GM23338 (cell line): ENCODE measurements at regions not wholly inside any gene's neighbourhood (a gene's known extent, or its start where the extent isn't known, plus 50 kb on each side); places are given as distances from the start of the nearest gene placed in this dataset.

Experiments
- ATAC-seq: fragments of 200-7000 bp; cut with Tn5 transposase; 3 replicates; pipeline ENCODE4 v1.9.1; 2020
- DNase-seq: peaks from one replicate; pipeline ENCODE4 v3.0.0-alpha.2; 2015; ENCODE audit warnings: low spot score
- H2AFZ ChIP-seq: fragments of 200-600 bp; sonication (generic); 2 replicates; pipeline ENCODE4 v1.8.0; 2016; ENCODE audit warnings: antibody characterized with exemption, mild to moderate bottlenecking, moderate library complexity
- H3F3A ChIP-seq: fragments of 200-600 bp; sonication (generic); replicated peaks from 2 replicates; pipeline ENCODE4 v1.8.0; 2017; ENCODE audit warnings: antibody characterized with exemption, mixed run types, low read depth
- H3K27ac ChIP-seq: fragments of 200-600 bp; sonication (generic); 2 replicates; pipeline ENCODE4 v1.6.1; 2016; ENCODE audit warnings: low read depth
- H3K27me3 ChIP-seq: fragments of 200-600 bp; sonication (generic); 2 replicates; pipeline ENCODE4 v1.8.0; 2016; ENCODE audit warnings: mild to moderate bottlenecking, mixed run types, moderate library complexity; ENCODE audit not compliant: insufficient read depth
- H3K36me3 ChIP-seq: fragments of 200-600 bp; sonication (generic); 2 replicates; pipeline ENCODE4 v1.8.0; 2016; ENCODE audit warnings: mild to moderate bottlenecking; ENCODE audit not compliant: insufficient read depth
- H3K4me1 ChIP-seq: fragments of 200-600 bp; sonication (generic); 2 replicates; pipeline ENCODE4 v1.8.0; 2016; ENCODE audit warnings: mild to moderate bottlenecking, moderate library complexity; ENCODE audit not compliant: insufficient read depth
- H3K4me2 ChIP-seq: fragments of 200-600 bp; sonication (generic); 2 replicates; pipeline ENCODE4 v1.7.1; 2017; ENCODE audit warnings: mixed run types
- H3K4me3 ChIP-seq: fragments of 200-600 bp; sonication (generic); 2 replicates; pipeline ENCODE4 v1.6.1; 2016; ENCODE audit warnings: mixed run types
- H3K79me2 ChIP-seq: fragments of 200-600 bp; sonication (generic); replicated peaks from 2 replicates; pipeline ENCODE4 v1.8.0; 2017; ENCODE audit warnings: mild to moderate bottlenecking; ENCODE audit not compliant: insufficient read depth
- H3K9me2 ChIP-seq: fragments of 200-600 bp; sonication (generic); 2 replicates; pipeline ENCODE4 v1.8.0; 2017; ENCODE audit not compliant: insufficient read depth
- H4K20me1 ChIP-seq: fragments of 200-600 bp; sonication (generic); replicated peaks from 2 replicates; pipeline ENCODE4 v1.8.0; 2017; ENCODE audit warnings: mild to moderate bottlenecking; ENCODE audit not compliant: insufficient read depth
- H3K27ac Mint-ChIP-seq: 2 replicates; pipeline ENCODE4 v1.8.0; 2020; ENCODE audit warnings: inconsistent platforms, mild to moderate bottlenecking, moderate library complexity, mixed read lengths
- H3K27me3 Mint-ChIP-seq: 3 replicates; pipeline ENCODE4 v1.8.0; 2022; ENCODE audit warnings: low read depth, mild to moderate bottlenecking, moderate library complexity, mixed read lengths, inconsistent platforms; ENCODE audit not compliant: insufficient read depth, poor library complexity
- H3K36me3 Mint-ChIP-seq: 3 replicates; pipeline ENCODE4 v1.8.0; 2021; ENCODE audit warnings: low read depth, mild to moderate bottlenecking, inconsistent platforms, moderate library complexity, mixed read lengths
- H3K4me1 Mint-ChIP-seq: 3 replicates; pipeline ENCODE4 v1.8.0; 2020; ENCODE audit warnings: mild to moderate bottlenecking, inconsistent platforms, mixed read lengths
- H3K4me3 Mint-ChIP-seq: 3 replicates; pipeline ENCODE4 v1.8.0; 2021; ENCODE audit warnings: moderate library complexity, mild to moderate bottlenecking, inconsistent platforms, mixed read lengths
- H3K9me3 Mint-ChIP-seq: 3 replicates; pipeline ENCODE4 v1.8.0; 2020; ENCODE audit warnings: moderate library complexity, mild to moderate bottlenecking, inconsistent platforms, mixed read lengths
- JUNB ChIP-seq: IDR thresholded peaks from one replicate; pipeline ENCODE4 v1.6.1; 2016; ENCODE audit warnings: antibody characterized with exemption; ENCODE audit not compliant: unreplicated experiment
- STAT1 ChIP-seq: IDR thresholded peaks from one replicate; pipeline ENCODE4 v1.6.1; 2016; ENCODE audit warnings: antibody characterized with exemption; ENCODE audit not compliant: unreplicated experiment
- ZNF331 ChIP-seq: fragments of 250-450 bp; sonication (Bioruptor Pico); IDR thresholded peaks from 2 replicates; pipeline ENCODE4 v1.5.0; 2020; ENCODE audit warnings: low read depth, mild to moderate bottlenecking, moderate library complexity
- TF ChIP-seq, protein P1 (sequence below): IDR thresholded peaks from one replicate; pipeline ENCODE4 v1.6.1; 2018; ENCODE audit warnings: antibody characterized with exemption; ENCODE audit not compliant: unreplicated experiment
- TF ChIP-seq, protein P2 (sequence below): fragments of 250-450 bp; sonication (Bioruptor Pico); IDR thresholded peaks from 2 replicates; pipeline ENCODE4 v1.5.0; 2020; ENCODE audit warnings: mild to moderate bottlenecking, moderate library complexity

DNA sequence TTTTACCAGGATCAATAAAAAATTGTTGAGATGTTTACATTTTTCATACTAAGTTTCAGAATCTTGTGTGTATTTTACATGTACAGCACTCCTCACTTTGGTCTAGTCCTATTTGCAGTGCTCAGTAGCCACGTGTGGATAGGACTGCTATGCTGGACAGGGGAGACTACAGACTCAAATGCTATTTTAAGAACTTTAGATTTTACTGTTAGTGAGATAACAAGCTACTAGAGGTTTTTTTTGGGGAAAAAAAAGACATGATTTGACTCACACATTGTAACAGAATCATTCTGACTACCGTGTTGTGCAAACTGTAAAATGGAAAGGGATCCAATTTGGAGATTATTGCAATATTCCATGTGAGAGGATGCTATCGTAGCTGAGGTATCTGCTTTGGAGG, 418.9 kb upstream of the PRMT6 start:
- no peaks in the 10 kb centered on the region for H3K27me3 Mint-ChIP-seq
- Histone ChIP-seq H3K4me2 (no peak overlapping the region), H3K27ac (no peak overlapping the region), H3K4me1 (no peaks in the 10 kb centered on the region), H2AFZ (no peak overlapping the region), H4K20me1 (no peaks in the 10 kb centered on the region), H3K9me2 (no peaks in the 10 kb centered on the region), H3K27me3 (no peaks in the 10 kb centered on the region), H3K79me2 (no peaks in the 10 kb centered on the region), H3K4me3 (no peak overlapping the region), H3F3A (no peaks in the 10 kb centered on the region), H3K36me3 (no peaks in the 10 kb centered on the region)
- no peak overlapping the region for H3K27ac Mint-ChIP-seq
- DNase-seq = no peak
- no peaks in the 10 kb centered on the region for H3K9me3 Mint-ChIP-seq
- ATAC-seq = no peak
- no peaks in the 10 kb centered on the region for H3K4me1 Mint-ChIP-seq
- TF ChIP-seq STAT1 = no peak
- no peak for TF ChIP-seq JUNB
- no peak for TF ChIP-seq ZNF331
- TF ChIP-seq, protein P1, sequence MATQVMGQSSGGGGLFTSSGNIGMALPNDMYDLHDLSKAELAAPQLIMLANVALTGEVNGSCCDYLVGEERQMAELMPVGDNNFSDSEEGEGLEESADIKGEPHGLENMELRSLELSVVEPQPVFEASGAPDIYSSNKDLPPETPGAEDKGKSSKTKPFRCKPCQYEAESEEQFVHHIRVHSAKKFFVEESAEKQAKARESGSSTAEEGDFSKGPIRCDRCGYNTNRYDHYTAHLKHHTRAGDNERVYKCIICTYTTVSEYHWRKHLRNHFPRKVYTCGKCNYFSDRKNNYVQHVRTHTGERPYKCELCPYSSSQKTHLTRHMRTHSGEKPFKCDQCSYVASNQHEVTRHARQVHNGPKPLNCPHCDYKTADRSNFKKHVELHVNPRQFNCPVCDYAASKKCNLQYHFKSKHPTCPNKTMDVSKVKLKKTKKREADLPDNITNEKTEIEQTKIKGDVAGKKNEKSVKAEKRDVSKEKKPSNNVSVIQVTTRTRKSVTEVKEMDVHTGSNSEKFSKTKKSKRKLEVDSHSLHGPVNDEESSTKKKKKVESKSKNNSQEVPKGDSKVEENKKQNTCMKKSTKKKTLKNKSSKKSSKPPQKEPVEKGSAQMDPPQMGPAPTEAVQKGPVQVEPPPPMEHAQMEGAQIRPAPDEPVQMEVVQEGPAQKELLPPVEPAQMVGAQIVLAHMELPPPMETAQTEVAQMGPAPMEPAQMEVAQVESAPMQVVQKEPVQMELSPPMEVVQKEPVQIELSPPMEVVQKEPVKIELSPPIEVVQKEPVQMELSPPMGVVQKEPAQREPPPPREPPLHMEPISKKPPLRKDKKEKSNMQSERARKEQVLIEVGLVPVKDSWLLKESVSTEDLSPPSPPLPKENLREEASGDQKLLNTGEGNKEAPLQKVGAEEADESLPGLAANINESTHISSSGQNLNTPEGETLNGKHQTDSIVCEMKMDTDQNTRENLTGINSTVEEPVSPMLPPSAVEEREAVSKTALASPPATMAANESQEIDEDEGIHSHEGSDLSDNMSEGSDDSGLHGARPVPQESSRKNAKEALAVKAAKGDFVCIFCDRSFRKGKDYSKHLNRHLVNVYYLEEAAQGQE = no peak
- TF ChIP-seq, protein P2, sequence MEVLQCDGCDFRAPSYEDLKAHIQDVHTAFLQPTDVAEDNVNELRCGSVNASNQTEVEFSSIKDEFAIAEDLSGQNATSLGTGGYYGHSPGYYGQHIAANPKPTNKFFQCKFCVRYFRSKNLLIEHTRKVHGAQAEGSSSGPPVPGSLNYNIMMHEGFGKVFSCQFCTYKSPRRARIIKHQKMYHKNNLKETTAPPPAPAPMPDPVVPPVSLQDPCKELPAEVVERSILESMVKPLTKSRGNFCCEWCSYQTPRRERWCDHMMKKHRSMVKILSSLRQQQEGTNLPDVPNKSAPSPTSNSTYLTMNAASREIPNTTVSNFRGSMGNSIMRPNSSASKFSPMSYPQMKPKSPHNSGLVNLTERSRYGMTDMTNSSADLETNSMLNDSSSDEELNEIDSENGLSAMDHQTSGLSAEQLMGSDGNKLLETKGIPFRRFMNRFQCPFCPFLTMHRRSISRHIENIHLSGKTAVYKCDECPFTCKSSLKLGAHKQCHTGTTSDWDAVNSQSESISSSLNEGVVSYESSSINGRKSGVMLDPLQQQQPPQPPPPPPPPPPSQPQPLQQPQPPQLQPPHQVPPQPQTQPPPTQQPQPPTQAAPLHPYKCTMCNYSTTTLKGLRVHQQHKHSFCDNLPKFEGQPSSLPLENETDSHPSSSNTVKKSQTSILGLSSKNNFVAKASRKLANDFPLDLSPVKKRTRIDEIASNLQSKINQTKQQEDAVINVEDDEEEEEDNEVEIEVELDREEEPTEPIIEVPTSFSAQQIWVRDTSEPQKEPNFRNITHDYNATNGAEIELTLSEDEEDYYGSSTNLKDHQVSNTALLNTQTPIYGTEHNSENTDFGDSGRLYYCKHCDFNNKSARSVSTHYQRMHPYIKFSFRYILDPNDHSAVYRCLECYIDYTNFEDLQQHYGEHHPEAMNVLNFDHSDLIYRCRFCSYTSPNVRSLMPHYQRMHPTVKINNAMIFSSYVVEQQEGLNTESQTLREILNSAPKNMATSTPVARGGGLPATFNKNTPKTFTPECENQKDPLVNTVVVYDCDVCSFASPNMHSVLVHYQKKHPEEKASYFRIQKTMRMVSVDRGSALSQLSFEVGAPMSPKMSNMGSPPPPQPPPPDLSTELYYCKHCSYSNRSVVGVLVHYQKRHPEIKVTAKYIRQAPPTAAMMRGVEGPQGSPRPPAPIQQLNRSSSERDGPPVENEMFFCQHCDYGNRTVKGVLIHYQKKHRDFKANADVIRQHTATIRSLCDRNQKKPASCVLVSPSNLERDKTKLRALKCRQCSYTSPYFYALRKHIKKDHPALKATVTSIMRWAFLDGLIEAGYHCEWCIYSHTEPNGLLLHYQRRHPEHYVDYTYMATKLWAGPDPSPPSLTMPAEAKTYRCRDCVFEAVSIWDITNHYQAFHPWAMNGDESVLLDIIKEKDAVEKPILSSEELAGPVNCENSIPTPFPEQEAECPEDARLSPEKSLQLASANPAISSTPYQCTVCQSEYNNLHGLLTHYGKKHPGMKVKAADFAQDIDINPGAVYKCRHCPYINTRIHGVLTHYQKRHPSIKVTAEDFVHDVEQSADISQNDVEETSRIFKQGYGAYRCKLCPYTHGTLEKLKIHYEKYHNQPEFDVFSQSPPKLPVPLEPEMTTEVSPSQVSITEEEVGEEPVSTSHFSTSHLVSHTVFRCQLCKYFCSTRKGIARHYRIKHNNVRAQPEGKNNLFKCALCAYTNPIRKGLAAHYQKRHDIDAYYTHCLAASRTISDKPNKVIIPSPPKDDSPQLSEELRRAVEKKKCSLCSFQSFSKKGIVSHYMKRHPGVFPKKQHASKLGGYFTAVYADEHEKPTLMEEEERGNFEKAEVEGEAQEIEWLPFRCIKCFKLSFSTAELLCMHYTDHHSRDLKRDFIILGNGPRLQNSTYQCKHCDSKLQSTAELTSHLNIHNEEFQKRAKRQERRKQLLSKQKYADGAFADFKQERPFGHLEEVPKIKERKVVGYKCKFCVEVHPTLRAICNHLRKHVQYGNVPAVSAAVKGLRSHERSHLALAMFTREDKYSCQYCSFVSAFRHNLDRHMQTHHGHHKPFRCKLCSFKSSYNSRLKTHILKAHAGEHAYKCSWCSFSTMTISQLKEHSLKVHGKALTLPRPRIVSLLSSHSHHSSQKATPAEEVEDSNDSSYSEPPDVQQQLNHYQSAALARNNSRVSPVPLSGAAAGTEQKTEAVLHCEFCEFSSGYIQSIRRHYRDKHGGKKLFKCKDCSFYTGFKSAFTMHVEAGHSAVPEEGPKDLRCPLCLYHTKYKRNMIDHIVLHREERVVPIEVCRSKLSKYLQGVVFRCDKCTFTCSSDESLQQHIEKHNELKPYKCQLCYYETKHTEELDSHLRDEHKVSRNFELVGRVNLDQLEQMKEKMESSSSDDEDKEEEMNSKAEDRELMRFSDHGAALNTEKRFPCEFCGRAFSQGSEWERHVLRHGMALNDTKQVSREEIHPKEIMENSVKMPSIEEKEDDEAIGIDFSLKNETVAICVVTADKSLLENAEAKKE = no peak
- no peak overlapping the region for H3K4me3 Mint-ChIP-seq
- no peaks in the 10 kb centered on the region for H3K36me3 Mint-ChIP-seq
